Dedifferentiated amniotic fluid mesenchymal stem cell (primary cell): ENCODE measurements at regions not wholly inside any gene's neighbourhood (a gene's known extent, or its start where the extent isn't known, plus 50 kb on each side); places are given as distances from the start of the nearest gene placed in this dataset.

Experiments
- DNase-seq: peaks from one replicate; pipeline ENCODE4 v3.0.0-alpha.2; 2016; ENCODE audit errors: extremely low spot score

GRCh38 chr14:58947814-58948445, 240.5 kb upstream of the DAAM1 start:
- no peak for DNase-seq

- DNase-seq, result no peak
Observed at GRCh38 chr14:58950555-58950954, 237.9 kb upstream of the DAAM1 start.

GRCh38 chr14:58951143-58951542, 237.3 kb upstream of the DAAM1 start:
- no peak for DNase-seq

- DNase-seq, result no peak
Observed at GRCh38 chr14:58954052-58954451, 234.4 kb upstream of the DAAM1 start.

- DNase-seq, result peak; percentile 63
Observed at GRCh38 chr14:58954901-58955861, 233.3 kb upstream of the DAAM1 start.

GRCh38 chr14:58961045-58961731, 227.3 kb upstream of the DAAM1 start:
- DNase-seq, result no peak

GRCh38 chr14:58963873-58964597, 224.4 kb upstream of the DAAM1 start:
- no peak for DNase-seq

GRCh38 chr14:58964598-58964928, 223.9 kb upstream of the DAAM1 start:
- no peak for DNase-seq

- DNase-seq, result no peak
Observed at GRCh38 chr14:58965601-58966000, 222.9 kb upstream of the DAAM1 start.

GRCh38 chr14:58966997-58967396, 221.5 kb upstream of the DAAM1 start:
- DNase-seq, result no peak

GRCh38 chr14:58969951-58970751, 218.3 kb upstream of the DAAM1 start:
- no peak for DNase-seq

- DNase-seq, result no peak
Observed at GRCh38 chr14:58972233-58973017, 216.0 kb upstream of the DAAM1 start.

- DNase-seq, result no peak
Observed at GRCh38 chr14:58977366-58977765, 211.1 kb upstream of the DAAM1 start.

- peak; percentile 81 for DNase-seq
Observed at GRCh38 chr14:58978343-58978742, 210.1 kb upstream of the DAAM1 start.

GRCh38 chr14:58979325-58979724, 209.1 kb upstream of the DAAM1 start:
- no peak for DNase-seq

- DNase-seq, result no peak
Observed at GRCh38 chr14:58981840-58982239, 206.6 kb upstream of the DAAM1 start.

- no peak for DNase-seq
Observed at GRCh38 chr14:58985786-58986185, 202.7 kb upstream of the DAAM1 start.

- DNase-seq, result no peak
Observed at GRCh38 chr14:58987591-58987990, 200.9 kb upstream of the DAAM1 start.

GRCh38 chr14:58992935-58993334, 195.5 kb upstream of the DAAM1 start:
- no peak for DNase-seq

GRCh38 chr14:58994130-58994529, 194.3 kb upstream of the DAAM1 start:
- DNase-seq, result no peak
